Stomach (tissue), 4 donors: ENCODE measurements at regions not wholly inside any gene's neighbourhood (a gene's known extent, or its start where the extent isn't known, plus 50 kb on each side); places are given as distances from the start of the nearest gene placed in this dataset.

Experiments used
- POLR2A ChIP-seq, 4 donors: fragments of 450-650 bp; IDR thresholded peaks; one replicate each; pipeline ENCODE4 v1.6.1; 2016; ENCODE audit warnings: antibody characterized with exemption in 4 of 4, control low read depth in 2 of 4, mild to moderate bottlenecking in 1 of 4, moderate library complexity in 1 of 4
- POLR2AphosphoS5 ChIP-seq, 3 donors: sonication (generic); formaldehyde crosslinking; IDR thresholded peaks; one replicate each; pipeline ENCODE4 v1.6.1; 2016; ENCODE audit warnings: antibody characterized with exemption in 3 of 3

- no peak for TF ChIP-seq POLR2A (IDR thresholded peaks at IDR 0.05)
- no peak for TF ChIP-seq POLR2AphosphoS5 (IDR thresholded peaks at IDR 0.05)
Measured at GRCh38 chr14:28323951-28324741, 442.4 kb upstream of the FOXG1 start.
